ENCODE measurements at regions not wholly inside any gene's neighbourhood (a gene's known extent, or its start where the extent isn't known, plus 50 kb on each side); places are given as distances from the start of the nearest gene placed in this dataset.

- DNase-seq (no peak), ATAC-seq (ENCODE audit: insufficient read depth, low read depth) (no peak)
- TF ChIP-seq CTCF (IDR thresholded peaks at IDR 0.05; ENCODE audit: borderline replicate concordance, extremely low read depth, low read length, poor library complexity, severe bottlenecking), result no peak
- TF ChIP-seq EZH2 (IDR thresholded peaks at IDR 0.05; ENCODE audit: borderline replicate concordance, low read depth, low read length, severe bottlenecking), result no peak
- H3K9me3 ChIP-seq (ENCODE audit: insufficient read depth, low read length, severe bottlenecking), result no peaks in the 10 kb centered on the region
- no peak overlapping the region for H3K27ac ChIP-seq (ENCODE audit: low read length)
- H3K9ac ChIP-seq (ENCODE audit: low read depth, low read length), result no peak overlapping the region
- no peak overlapping the region for H2AFZ ChIP-seq (ENCODE audit: low read depth, low read length)
- H3K4me1 ChIP-seq (ENCODE audit: insufficient read depth, low read length), result no peaks in the 10 kb centered on the region
- no peaks in the 10 kb centered on the region for H3K36me3 ChIP-seq (ENCODE audit: insufficient read depth, low read length)
- H3K27me3 ChIP-seq (ENCODE audit: insufficient read depth, low read length, poor library complexity), result no peaks in the 10 kb centered on the region
- no peaks in the 10 kb centered on the region for H3K79me2 ChIP-seq (ENCODE audit: insufficient read depth, low read length)
- no peak overlapping the region for H3K4me2 ChIP-seq (ENCODE audit: insufficient read depth, low read length)
- H3K4me3 ChIP-seq (ENCODE audit: low read depth in 1 of 2, low read length in 2 of 2), result no peak overlapping the region
- H4K20me1 ChIP-seq (ENCODE audit: insufficient read depth, low read length), result no peaks in the 10 kb centered on the region
Observed at GRCh38 chr7:67990003-67990402, 993.4 kb downstream of the TYW1 start.

- Histone ChIP-seq H3K4me1 (ENCODE audit: insufficient read depth, low read length) (no peaks in the 10 kb centered on the region), H3K4me2 (ENCODE audit: insufficient read depth, low read length) (no peak overlapping the region), H3K4me3 (ENCODE audit: low read depth in 1 of 2, low read length in 2 of 2) (no peak overlapping the region), H3K27me3 (ENCODE audit: insufficient read depth, low read length, poor library complexity) (no peaks in the 10 kb centered on the region), H3K9me3 (ENCODE audit: insufficient read depth, low read length, severe bottlenecking) (no peaks in the 10 kb centered on the region), H2AFZ (ENCODE audit: low read depth, low read length) (no peak overlapping the region), H3K9ac (ENCODE audit: low read depth, low read length) (no peak overlapping the region), H3K79me2 (ENCODE audit: insufficient read depth, low read length) (no peaks in the 10 kb centered on the region), H3K27ac (ENCODE audit: low read length) (no peak overlapping the region), H3K36me3 (ENCODE audit: insufficient read depth, low read length) (no peaks in the 10 kb centered on the region), H4K20me1 (ENCODE audit: insufficient read depth, low read length) (no peaks in the 10 kb centered on the region)
- no peak for ATAC-seq (ENCODE audit: insufficient read depth, low read depth)
- DNase-seq, result no peak
- TF ChIP-seq EZH2 (IDR thresholded peaks at IDR 0.05; ENCODE audit: borderline replicate concordance, low read depth, low read length, severe bottlenecking) (no peak), CTCF (IDR thresholded peaks at IDR 0.05; ENCODE audit: borderline replicate concordance, extremely low read depth, low read length, poor library complexity, severe bottlenecking) (no peak)
Observed at GRCh38 chr7:67990716-67991115, 994.1 kb downstream of the TYW1 start.

GRCh38 chr7:67992287-67992686, 995.7 kb downstream of the TYW1 start:
- H4K20me1 ChIP-seq (ENCODE audit: insufficient read depth, low read length), result no peaks in the 10 kb centered on the region
- no peak for TF ChIP-seq CTCF (IDR thresholded peaks at IDR 0.05; ENCODE audit: borderline replicate concordance, extremely low read depth, low read length, poor library complexity, severe bottlenecking)
- no peak for TF ChIP-seq EZH2 (IDR thresholded peaks at IDR 0.05; ENCODE audit: borderline replicate concordance, low read depth, low read length, severe bottlenecking)
- H3K4me1 ChIP-seq (ENCODE audit: insufficient read depth, low read length), result no peaks in the 10 kb centered on the region
- no peaks in the 10 kb centered on the region for H3K9me3 ChIP-seq (ENCODE audit: insufficient read depth, low read length, severe bottlenecking)
- H3K4me2 ChIP-seq (ENCODE audit: insufficient read depth, low read length), result no peak overlapping the region
- no peak overlapping the region for H3K4me3 ChIP-seq (ENCODE audit: low read depth in 1 of 2, low read length in 2 of 2)
- H3K79me2 ChIP-seq (ENCODE audit: insufficient read depth, low read length), result no peaks in the 10 kb centered on the region
- no peaks in the 10 kb centered on the region for H3K36me3 ChIP-seq (ENCODE audit: insufficient read depth, low read length)
- H3K27me3 ChIP-seq (ENCODE audit: insufficient read depth, low read length, poor library complexity), result no peaks in the 10 kb centered on the region
- no peak overlapping the region for H3K9ac ChIP-seq (ENCODE audit: low read depth, low read length)
- ATAC-seq (ENCODE audit: insufficient read depth, low read depth) (no peak), DNase-seq (no peak)
- H2AFZ ChIP-seq (ENCODE audit: low read depth, low read length), result no peak overlapping the region
- no peak overlapping the region for H3K27ac ChIP-seq (ENCODE audit: low read length)

- H3K9ac ChIP-seq (ENCODE audit: low read depth, low read length), result no peak overlapping the region
- no peaks in the 10 kb centered on the region for H3K36me3 ChIP-seq (ENCODE audit: insufficient read depth, low read length)
- no peak overlapping the region for H3K4me3 ChIP-seq (ENCODE audit: low read depth in 1 of 2, low read length in 2 of 2)
- no peaks in the 10 kb centered on the region for H3K4me1 ChIP-seq (ENCODE audit: insufficient read depth, low read length)
- TF ChIP-seq EZH2 (IDR thresholded peaks at IDR 0.05; ENCODE audit: borderline replicate concordance, low read depth, low read length, severe bottlenecking) (no peak), CTCF (IDR thresholded peaks at IDR 0.05; ENCODE audit: borderline replicate concordance, extremely low read depth, low read length, poor library complexity, severe bottlenecking) (no peak)
- DNase-seq, result no peak
- no peaks in the 10 kb centered on the region for H4K20me1 ChIP-seq (ENCODE audit: insufficient read depth, low read length)
- no peak overlapping the region for H2AFZ ChIP-seq (ENCODE audit: low read depth, low read length)
- no peak overlapping the region for H3K27ac ChIP-seq (ENCODE audit: low read length)
- no peaks in the 10 kb centered on the region for H3K79me2 ChIP-seq (ENCODE audit: insufficient read depth, low read length)
- H3K9me3 ChIP-seq (ENCODE audit: insufficient read depth, low read length, severe bottlenecking), result no peaks in the 10 kb centered on the region
- H3K27me3 ChIP-seq (ENCODE audit: insufficient read depth, low read length, poor library complexity), result no peaks in the 10 kb centered on the region
- ATAC-seq (ENCODE audit: insufficient read depth, low read depth), result no peak
- H3K4me2 ChIP-seq (ENCODE audit: insufficient read depth, low read length), result no peak overlapping the region
Observed at GRCh38 chr7:68005992-68006391, 1009.4 kb downstream of the TYW1 start.

Measured in DND-41 (cell line).